HEK293 (cell line): ENCODE measurements at regions not wholly inside any gene's neighbourhood (a gene's known extent, or its start where the extent isn't known, plus 50 kb on each side); places are given as distances from the start of the nearest gene placed in this dataset.

Experiments
- CTCF ChIA-PET: fragments of 350-600 bp; formaldehyde crosslinking; extraction: SDS; loops from one replicate; lab custom pipeline; 2021; ENCODE audit warnings: antibody characterized with exemption; lab: Yijun Ruan, JAX
- POLR2A ChIA-PET: fragments of 300-600 bp; formaldehyde crosslinking; extraction: SDS; loops from one replicate; lab custom pipeline; 2020; ENCODE audit warnings: antibody characterized with exemption, inconsistent platforms; lab: Yijun Ruan, JAX
- H3K27ac ChIP-seq: fragments of 200-500 bp; sonication (Bioruptor generic); 2 replicates; pipeline ENCODE4 v1.5.1; 2014; ENCODE audit warnings: low read depth, low read length, control low read depth, inconsistent platforms; ENCODE audit errors: extremely low read depth
- H3K36me3 ChIP-seq, 2 experiments: fragments of 200-500 bp in 1 of 2; sonication (Bioruptor generic) in 1 of 2; 1 replicate in 1 of 2; 2 replicates in 1 of 2; pipeline ENCODE4 v1.5.1; 2014 to 2017; ENCODE audit warnings: inconsistent platforms in 2 of 2, low read length in 2 of 2; ENCODE audit not compliant: control insufficient read depth in 2 of 2, insufficient read depth in 1 of 2
- H3K4me1 ChIP-seq: fragments of 200-500 bp; sonication (Bioruptor generic); 2 replicates; pipeline ENCODE4 v1.5.1; 2014; ENCODE audit warnings: mild to moderate bottlenecking, low read length, inconsistent platforms; ENCODE audit not compliant: control insufficient read depth, insufficient read depth
- H3K4me3 ChIP-seq: 2 replicates; pipeline ENCODE4 v1.5.1; 2011; ENCODE audit warnings: low read depth, mild to moderate bottlenecking, control low read depth, low read length, moderate library complexity
- H3K9me3 ChIP-seq: fragments of 200-500 bp; sonication (Bioruptor generic); 2 replicates; pipeline ENCODE4 v1.5.1; 2014; ENCODE audit warnings: low read depth, low read length, inconsistent platforms; ENCODE audit not compliant: control insufficient read depth, insufficient read depth
- EGR2 ChIP-seq: fragments of 450-650 bp; formaldehyde crosslinking; IDR thresholded peaks from 2 replicates; pipeline ENCODE4 v1.5.1; 2016; ENCODE audit warnings: low read depth, missing biosample characterization, missing genetic modification characterization
- ELK4 ChIP-seq: IDR thresholded peaks from 2 replicates; pipeline ENCODE4 v1.6.1; 2011; ENCODE audit warnings: mild to moderate bottlenecking, low read depth, low read length, borderline replicate concordance
- PRDM1 ChIP-seq: fragments of 450-650 bp; formaldehyde crosslinking; IDR thresholded peaks from 2 replicates; pipeline ENCODE4; 2016; ENCODE audit warnings: missing biosample characterization, missing genetic modification characterization
- RBAK ChIP-seq: fragments of 450-650 bp; formaldehyde crosslinking; IDR thresholded peaks from 2 replicates; pipeline ENCODE4 v1.5.1; 2016; ENCODE audit warnings: missing biosample characterization, missing genetic modification characterization
- SALL2 ChIP-seq: fragments of 450-650 bp; formaldehyde crosslinking; IDR thresholded peaks from 2 replicates; pipeline ENCODE4 v1.5.0; 2017; ENCODE audit warnings: missing biosample characterization, mild to moderate bottlenecking, missing genetic modification characterization, borderline replicate concordance
- YY2 ChIP-seq: fragments of 450-650 bp; formaldehyde crosslinking; IDR thresholded peaks from 2 replicates; pipeline ENCODE4 v1.5.1; 2016; ENCODE audit warnings: missing biosample characterization, missing genetic modification characterization
- ZFHX2 ChIP-seq: fragments of 450-650 bp; formaldehyde crosslinking; conservative IDR thresholded peaks from 2 replicates; pipeline ENCODE4 v1.5.1; 2016; ENCODE audit warnings: missing biosample characterization, missing genetic modification characterization
- ZFP3 ChIP-seq: fragments of 450-650 bp; formaldehyde crosslinking; IDR thresholded peaks from 2 replicates; pipeline ENCODE4 v1.5.1; 2016; ENCODE audit warnings: low read depth, missing biosample characterization, missing genetic modification characterization
- ZIC2 ChIP-seq: fragments of 450-650 bp; formaldehyde crosslinking; IDR thresholded peaks from 2 replicates; pipeline ENCODE4 v1.5.1; 2016; ENCODE audit warnings: missing biosample characterization, missing genetic modification characterization
- ZNF121 ChIP-seq: fragments of 450-650 bp; formaldehyde crosslinking; IDR thresholded peaks from 2 replicates; pipeline ENCODE4 v1.5.1; 2016; ENCODE audit warnings: missing biosample characterization, missing genetic modification characterization
- ZNF175 ChIP-seq: fragments of 450-650 bp; formaldehyde crosslinking; IDR thresholded peaks from 2 replicates; pipeline ENCODE4 v1.5.1; 2016; ENCODE audit warnings: missing biosample characterization, missing genetic modification characterization
- ZNF221 ChIP-seq: fragments of 450-650 bp; formaldehyde crosslinking; IDR thresholded peaks from 2 replicates; pipeline ENCODE4 v1.5.1; 2017; ENCODE audit warnings: missing biosample characterization, missing genetic modification characterization, borderline replicate concordance
- ZNF266 ChIP-seq: fragments of 450-650 bp; formaldehyde crosslinking; IDR thresholded peaks from 2 replicates; pipeline ENCODE4 v1.5.1; 2016; ENCODE audit warnings: missing biosample characterization, missing genetic modification characterization, low read depth
- ZNF394 ChIP-seq: fragments of 450-650 bp; formaldehyde crosslinking; IDR thresholded peaks from 2 replicates; pipeline ENCODE4 v1.5.1; 2016; ENCODE audit warnings: missing biosample characterization, missing genetic modification characterization, mild to moderate bottlenecking, moderate library complexity, borderline replicate concordance
- ZNF473 ChIP-seq: fragments of 450-650 bp; formaldehyde crosslinking; IDR thresholded peaks from 2 replicates; pipeline ENCODE4 v1.5.1; 2017; ENCODE audit warnings: missing biosample characterization, missing genetic modification characterization
- ZNF548 ChIP-seq: fragments of 450-650 bp; formaldehyde crosslinking; IDR thresholded peaks from 2 replicates; pipeline ENCODE4 v1.5.1; 2016; ENCODE audit warnings: missing biosample characterization, missing genetic modification characterization
- ZNF560 ChIP-seq: fragments of 450-650 bp; formaldehyde crosslinking; IDR thresholded peaks from 2 replicates; pipeline ENCODE4 v1.5.1; 2017; ENCODE audit warnings: missing biosample characterization, missing genetic modification characterization, borderline replicate concordance
- ZNF654 ChIP-seq: fragments of 450-650 bp; formaldehyde crosslinking; IDR thresholded peaks from 2 replicates; pipeline ENCODE4 v1.5.1; 2016; ENCODE audit warnings: low read depth, missing biosample characterization, missing genetic modification characterization
- ZNF707 ChIP-seq: fragments of 450-650 bp; formaldehyde crosslinking; IDR thresholded peaks from 2 replicates; pipeline ENCODE4 v1.5.1; 2016; ENCODE audit warnings: missing biosample characterization, missing genetic modification characterization
- ZNF768 ChIP-seq: fragments of 450-650 bp; formaldehyde crosslinking; IDR thresholded peaks from 2 replicates; pipeline ENCODE4 v1.5.1; 2018; ENCODE audit warnings: missing biosample characterization, mild to moderate bottlenecking, missing genetic modification characterization
- ZNF785 ChIP-seq: fragments of 450-650 bp; formaldehyde crosslinking; IDR thresholded peaks from 2 replicates; pipeline ENCODE4 v1.5.1; 2016; ENCODE audit warnings: missing biosample characterization, missing genetic modification characterization
- ZNF830 ChIP-seq: fragments of 450-650 bp; IDR thresholded peaks from 2 replicates; pipeline ENCODE4 v1.5.0; 2018; ENCODE audit warnings: missing biosample characterization, missing genetic modification characterization, low read depth, mild to moderate bottlenecking, moderate library complexity
- ZSCAN16 ChIP-seq: fragments of 450-650 bp; formaldehyde crosslinking; IDR thresholded peaks from 2 replicates; pipeline ENCODE4 v1.5.1; 2016; ENCODE audit warnings: missing biosample characterization, missing genetic modification characterization
- ZSCAN4 ChIP-seq: fragments of 450-650 bp; formaldehyde crosslinking; IDR thresholded peaks from 2 replicates; pipeline ENCODE4 v1.5.1; 2017; ENCODE audit warnings: missing biosample characterization, missing genetic modification characterization
- TF ChIP-seq, protein P1 (sequence below): fragments of 450-650 bp; formaldehyde crosslinking; IDR thresholded peaks from 2 replicates; pipeline ENCODE4 v1.5.1; 2017; ENCODE audit warnings: missing biosample characterization, missing genetic modification characterization

DNA sequence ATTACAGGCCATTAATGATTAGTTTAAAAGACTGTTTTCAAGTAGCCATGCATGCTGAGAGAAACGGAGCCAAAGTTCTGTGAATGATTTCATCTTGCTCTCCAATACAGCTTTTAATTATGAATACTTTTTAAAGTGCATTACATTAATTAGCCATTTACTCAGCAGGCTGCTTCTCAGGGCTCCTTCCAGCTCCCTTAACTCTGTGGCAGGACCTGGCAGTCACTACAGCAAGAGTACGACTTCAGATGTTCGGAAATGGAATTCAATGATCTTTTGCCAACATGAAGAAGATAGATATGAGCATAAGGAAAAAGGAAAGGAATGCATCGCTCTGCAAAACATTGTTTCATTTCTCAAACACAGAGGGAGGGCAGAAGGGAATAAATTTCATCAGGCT is 987.2 kb downstream of the PDHA2 start:
- ChIA-PET CTCF (no interaction called here), POLR2A (no interaction called here)
- no peaks in the 10 kb centered on the region for H3K36me3 ChIP-seq
- no peak overlapping the region for H3K4me3 ChIP-seq
- no peak overlapping the region for H3K27ac ChIP-seq
- H3K4me1 ChIP-seq = no peaks in the 10 kb centered on the region
- TF ChIP-seq EGR2 (tag by site-specific recombination) (no peak), ZSCAN4 (tag by site-specific recombination) (no peak), ZFHX2 (tag by site-specific recombination) (no peak), ZNF221 (tag by site-specific recombination) (no peak), RBAK (no peak), ZNF473 (no peak), ZNF266 (tag by site-specific recombination) (no peak), ELK4 (no peak), ZNF654 (tag by site-specific recombination) (no peak), ZNF768 (tag by site-specific recombination) (no peak)
- TF ChIP-seq, protein P1, sequence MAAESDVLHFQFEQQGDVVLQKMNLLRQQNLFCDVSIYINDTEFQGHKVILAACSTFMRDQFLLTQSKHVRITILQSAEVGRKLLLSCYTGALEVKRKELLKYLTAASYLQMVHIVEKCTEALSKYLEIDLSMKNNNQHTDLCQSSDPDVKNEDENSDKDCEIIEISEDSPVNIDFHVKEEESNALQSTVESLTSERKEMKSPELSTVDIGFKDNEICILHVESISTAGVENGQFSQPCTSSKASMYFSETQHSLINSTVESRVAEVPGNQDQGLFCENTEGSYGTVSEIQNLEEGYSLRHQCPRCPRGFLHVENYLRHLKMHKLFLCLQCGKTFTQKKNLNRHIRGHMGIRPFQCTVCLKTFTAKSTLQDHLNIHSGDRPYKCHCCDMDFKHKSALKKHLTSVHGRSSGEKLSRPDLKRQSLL (tag by site-specific recombination) = no peak
- no peaks in the 10 kb centered on the region for H3K9me3 ChIP-seq

GRCh38 chr4:96833831-96834230 is 993.9 kb downstream of the PDHA2 start:
- Histone ChIP-seq H3K9me3 (no peaks in the 10 kb centered on the region), H3K4me1 (no peaks in the 10 kb centered on the region), H3K4me3 (no peak overlapping the region), H3K36me3 (no peaks in the 10 kb centered on the region), H3K27ac (no peak overlapping the region)
- CTCF ChIA-PET = no interaction called here
- TF ChIP-seq YY2 (tag by site-specific recombination) (no peak), ZNF707 (no peak), ZNF830 (tag by site-specific recombination) (no peak), ZSCAN16 (tag by site-specific recombination) (no peak), ZNF785 (no peak), ZNF175 (no peak), PRDM1 (tag by site-specific recombination) (no peak), ZNF560 (no peak), SALL2 (tag by site-specific recombination) (no peak), ZNF548 (no peak), ZNF394 (tag by site-specific recombination) (no peak), ZSCAN4 (tag by site-specific recombination) (no peak), ZFP3 (tag by site-specific recombination) (no peak), ZNF121 (tag by site-specific recombination) (no peak), ZIC2 (tag by site-specific recombination) (no peak)
- POLR2A ChIA-PET = no interaction called here
